Testis (tissue), 2 donors: ENCODE measurements at regions not wholly inside any gene's neighbourhood (a gene's known extent, or its start where the extent isn't known, plus 50 kb on each side); places are given as distances from the start of the nearest gene placed in this dataset.

Experiments
- POLR2A ChIP-seq: fragments of 450-650 bp; IDR thresholded peaks from one replicate; pipeline ENCODE4 v1.6.1; 2017; ENCODE audit warnings: antibody characterized with exemption, mild to moderate bottlenecking, moderate library complexity
- TF ChIP-seq, protein P1 (sequence below), 3 experiments: fragments of 450-650 bp in 2 of 3; fragments of 200-600 bp in 1 of 3; sonication (generic) in 1 of 3; IDR thresholded peaks; one replicate each; pipeline ENCODE4 v1.5.1; 2016 to 2019; ENCODE audit warnings: antibody characterized with exemption in 3 of 3, mild to moderate bottlenecking in 2 of 3, moderate library complexity in 1 of 3

DNA sequence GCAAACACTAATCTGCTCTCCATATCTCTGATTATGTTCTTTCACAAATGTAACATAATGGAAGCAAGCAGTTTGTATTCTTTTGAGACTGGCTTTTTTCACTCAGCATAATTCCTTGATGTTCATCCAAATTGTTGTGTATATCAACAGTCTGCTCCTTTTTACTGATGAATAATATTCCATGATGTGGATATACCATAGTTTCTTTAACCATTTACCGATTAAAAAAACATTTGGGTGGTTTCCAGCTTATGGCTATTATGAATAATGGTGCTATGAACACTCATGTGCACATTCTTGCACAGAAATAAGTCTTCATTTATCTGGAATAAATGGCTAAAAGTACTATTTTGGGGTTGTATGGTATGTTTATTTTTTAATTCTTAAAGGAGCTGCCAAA is 708.9 kb downstream of the RFPL4B start:
- TF ChIP-seq, protein P1, sequence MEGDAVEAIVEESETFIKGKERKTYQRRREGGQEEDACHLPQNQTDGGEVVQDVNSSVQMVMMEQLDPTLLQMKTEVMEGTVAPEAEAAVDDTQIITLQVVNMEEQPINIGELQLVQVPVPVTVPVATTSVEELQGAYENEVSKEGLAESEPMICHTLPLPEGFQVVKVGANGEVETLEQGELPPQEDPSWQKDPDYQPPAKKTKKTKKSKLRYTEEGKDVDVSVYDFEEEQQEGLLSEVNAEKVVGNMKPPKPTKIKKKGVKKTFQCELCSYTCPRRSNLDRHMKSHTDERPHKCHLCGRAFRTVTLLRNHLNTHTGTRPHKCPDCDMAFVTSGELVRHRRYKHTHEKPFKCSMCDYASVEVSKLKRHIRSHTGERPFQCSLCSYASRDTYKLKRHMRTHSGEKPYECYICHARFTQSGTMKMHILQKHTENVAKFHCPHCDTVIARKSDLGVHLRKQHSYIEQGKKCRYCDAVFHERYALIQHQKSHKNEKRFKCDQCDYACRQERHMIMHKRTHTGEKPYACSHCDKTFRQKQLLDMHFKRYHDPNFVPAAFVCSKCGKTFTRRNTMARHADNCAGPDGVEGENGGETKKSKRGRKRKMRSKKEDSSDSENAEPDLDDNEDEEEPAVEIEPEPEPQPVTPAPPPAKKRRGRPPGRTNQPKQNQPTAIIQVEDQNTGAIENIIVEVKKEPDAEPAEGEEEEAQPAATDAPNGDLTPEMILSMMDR (IDR thresholded peaks at IDR 0.05): no peak
- TF ChIP-seq POLR2A: no peak
